Kidney epithelial cell (primary cell): ENCODE measurements at regions not wholly inside any gene's neighbourhood (a gene's known extent, or its start where the extent isn't known, plus 50 kb on each side); places are given as distances from the start of the nearest gene placed in this dataset.
"Not testable (repeated sequence)": the region's sequence is repeated elsewhere in the genome, so short reads cannot be mapped to it uniquely, and the experiment has no call there.

ENCODE experiments used
- DNase-seq: peaks from one replicate; pipeline ENCODE4 v3.0.0-alpha.2; 2010; ENCODE audit warnings: low read depth
- H3K27me3 ChIP-seq: 2 replicates; pipeline ENCODE4 v1.6.0; 2011; ENCODE audit warnings: low read length; ENCODE audit not compliant: control insufficient read depth, insufficient read depth
- H3K36me3 ChIP-seq: 2 replicates; pipeline ENCODE4 v1.5.1; 2011; ENCODE audit warnings: low read length; ENCODE audit not compliant: control insufficient read depth, insufficient read depth
- H3K4me3 ChIP-seq: 2 replicates; pipeline ENCODE4 v1.5.1; 2011; ENCODE audit warnings: low read depth, mild to moderate bottlenecking, control low read depth, low read length
- CTCF ChIP-seq: IDR thresholded peaks from 2 replicates; pipeline ENCODE4 v1.5.1; 2011; ENCODE audit warnings: mild to moderate bottlenecking, moderate library complexity, low read length, control low read depth, inconsistent platforms; ENCODE audit not compliant: insufficient read depth, poor library complexity, severe bottlenecking

DNA sequence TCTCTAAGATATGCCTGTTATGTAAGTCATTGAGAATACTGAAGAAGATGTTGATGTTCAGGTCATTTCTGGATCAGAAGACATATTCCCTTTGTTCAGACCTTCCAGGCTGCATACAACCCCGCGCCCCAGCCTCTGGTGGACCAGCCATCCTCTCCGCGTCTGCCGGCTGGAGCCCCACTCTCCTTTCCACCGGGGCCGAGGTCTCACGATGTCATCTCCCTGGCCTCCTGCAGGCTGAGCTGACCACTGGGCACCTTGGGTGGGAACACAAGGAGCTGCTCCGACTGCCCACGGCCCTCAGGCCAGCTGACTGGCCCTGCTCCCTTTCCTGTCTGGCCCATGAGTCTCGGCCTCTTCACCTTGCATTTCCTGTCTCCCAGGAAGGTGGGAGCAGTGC is 124.6 kb downstream of the SHANK2 start:
- H3K36me3 ChIP-seq, result no peaks in the 10 kb centered on the region
- no peak for TF ChIP-seq CTCF

DNA sequence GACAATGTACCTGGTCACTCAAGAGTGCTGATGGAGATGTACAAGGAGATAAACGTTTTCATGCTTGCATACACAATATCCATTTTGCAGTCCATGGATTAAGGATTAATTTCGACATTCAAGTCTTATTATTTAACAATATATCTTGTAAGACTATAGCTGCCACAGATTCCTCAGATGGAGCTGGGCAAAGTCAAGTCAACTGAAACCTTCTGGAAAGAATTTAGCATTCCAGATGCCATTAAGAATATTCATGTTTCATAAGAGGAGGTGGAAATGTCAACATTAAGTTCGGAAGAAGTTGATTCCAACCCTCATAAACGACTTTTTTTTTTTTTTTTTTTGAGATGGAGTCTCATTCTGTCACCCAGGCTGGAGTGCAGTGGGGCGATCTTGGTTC is 126.0 kb downstream of the SHANK2 start:
- not testable (repeated sequence) for H3K4me3 ChIP-seq, H3K27me3 ChIP-seq, DNase-seq, H3K36me3 ChIP-seq

More for the DNA sequence above, 124.6 kb downstream of the SHANK2 start:
- Histone ChIP-seq H3K4me3 (no peak overlapping the region), H3K27me3 (no peaks in the 10 kb centered on the region)
- no peak for DNase-seq

DNA sequence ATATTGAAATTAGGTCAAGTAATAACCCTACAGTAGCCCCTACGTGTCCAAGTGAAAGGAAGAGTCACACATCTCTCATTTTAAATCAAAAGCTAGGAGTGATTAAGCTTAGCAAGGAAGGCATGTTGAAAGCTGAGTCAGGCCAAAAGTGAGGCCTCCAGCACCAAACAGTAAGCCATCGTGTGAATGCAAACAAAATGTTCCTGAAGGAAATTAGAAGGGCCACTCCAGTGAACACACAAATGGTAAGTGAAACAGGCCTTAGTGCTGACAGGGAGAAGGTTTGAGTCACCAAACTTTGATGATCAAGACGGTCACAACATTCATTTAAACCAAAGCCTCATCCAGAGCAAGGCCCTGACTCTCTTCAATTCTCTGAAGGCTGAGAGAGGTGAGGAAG is 127.2 kb downstream of the SHANK2 start:
- TF ChIP-seq CTCF, result no peak
- no peak for DNase-seq
- no peaks in the 10 kb centered on the region for H3K27me3 ChIP-seq

GRCh38 chr11:71124127-71124526 is 128.2 kb downstream of the SHANK2 start:
- no peak for DNase-seq
- H3K4me3 ChIP-seq, result no peak overlapping the region
- no peaks in the 10 kb centered on the region for H3K27me3 ChIP-seq
- no peaks in the 10 kb centered on the region for H3K36me3 ChIP-seq
- no peak for TF ChIP-seq CTCF

More for the DNA sequence above, 127.2 kb downstream of the SHANK2 start:
- Histone ChIP-seq H3K36me3 (no peaks in the 10 kb centered on the region), H3K4me3 (no peak overlapping the region)

DNA sequence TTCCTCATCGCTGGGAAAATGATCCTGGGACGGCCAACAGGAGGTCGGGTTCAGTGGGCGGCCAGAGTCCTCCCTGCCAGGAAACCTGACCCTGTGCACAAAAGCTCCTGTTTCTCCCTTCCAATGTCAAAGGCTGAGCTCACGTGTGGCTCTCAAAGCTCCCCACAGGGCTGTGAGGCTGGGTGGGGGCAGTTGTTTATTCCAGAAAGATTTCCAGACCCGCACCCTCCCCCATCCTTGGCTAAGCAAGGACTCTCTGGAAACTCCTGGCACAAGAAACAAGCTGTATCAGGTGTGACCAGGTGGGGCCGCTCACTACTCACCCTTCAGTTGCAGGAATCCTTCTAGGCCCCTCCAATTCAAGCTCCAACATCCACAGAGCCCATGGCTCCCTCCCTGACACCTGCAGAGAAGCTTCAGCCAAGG is 131.9 kb downstream of the SHANK2 start:
- no peaks in the 10 kb centered on the region for H3K27me3 ChIP-seq
- H3K4me3 ChIP-seq, result no peak overlapping the region
- TF ChIP-seq CTCF, result peak; percentile 70
- no peak for DNase-seq
- H3K36me3 ChIP-seq, result no peaks in the 10 kb centered on the region

DNA sequence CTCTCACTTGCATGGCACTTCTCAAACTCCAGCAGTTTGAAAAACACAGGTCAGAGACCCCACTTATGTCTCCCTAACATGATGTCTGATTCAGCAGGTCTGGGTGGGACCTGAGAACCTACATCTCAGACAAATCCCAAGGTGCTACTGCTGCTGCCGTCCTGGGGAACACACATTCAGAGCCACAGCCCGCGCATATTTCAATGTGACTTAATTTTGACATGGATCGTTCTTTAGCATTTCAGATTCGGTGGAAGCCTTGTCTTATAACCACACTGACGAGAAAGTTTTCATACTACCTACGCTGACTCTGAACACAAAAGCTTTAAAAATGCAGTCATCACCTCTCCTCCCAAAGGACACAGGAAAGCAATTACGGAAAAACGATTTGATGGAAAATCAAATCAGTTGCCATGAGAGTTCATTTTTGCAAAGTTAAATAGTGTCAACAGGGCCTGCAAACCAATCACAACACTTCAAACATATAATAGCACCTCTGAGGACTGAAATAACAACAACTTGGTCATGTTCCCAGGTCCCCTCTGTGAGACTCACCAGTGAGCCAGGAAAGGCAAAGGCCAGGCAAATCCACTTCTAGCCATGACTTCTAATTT is 132.6 kb downstream of the SHANK2 start:
- Histone ChIP-seq H3K4me3 (no peak overlapping the region), H3K27me3 (no peaks in the 10 kb centered on the region), H3K36me3 (no peaks in the 10 kb centered on the region)
- no peak for DNase-seq
- TF ChIP-seq CTCF, result no peak
